ENCODE measurements at regions not wholly inside any gene's neighbourhood (a gene's known extent, or its start where the extent isn't known, plus 50 kb on each side); places are given as distances from the start of the nearest gene placed in this dataset.

DNA sequence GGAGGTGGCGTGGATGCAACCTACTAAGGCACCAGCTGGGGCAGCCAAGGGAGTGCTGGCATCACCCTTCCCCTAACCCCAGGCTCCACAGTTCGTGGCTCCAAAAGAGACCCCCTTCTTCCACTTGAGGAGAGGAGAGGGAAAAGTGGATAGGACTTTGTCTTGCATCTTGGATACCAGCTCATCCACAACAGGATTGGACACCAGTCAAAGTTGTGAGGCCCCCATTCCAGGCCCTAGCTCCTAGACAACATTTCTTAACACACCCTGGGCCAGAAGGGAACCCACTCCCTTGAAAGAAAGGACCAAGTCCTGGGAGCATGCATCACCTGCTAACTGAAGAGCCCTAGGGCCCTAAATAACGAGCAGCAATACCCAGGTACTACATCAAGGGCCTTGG is 372.6 kb upstream of the PLXNA2 start:
- TF ChIP-seq POLR2A (IDR thresholded peaks at IDR 0.05) (no peak), POLR2AphosphoS5 (IDR thresholded peaks at IDR 0.05) (no peak), EP300 (IDR thresholded peaks at IDR 0.05; ENCODE audit: low read depth) (no peak)
- TF ChIP-seq, protein P1, sequence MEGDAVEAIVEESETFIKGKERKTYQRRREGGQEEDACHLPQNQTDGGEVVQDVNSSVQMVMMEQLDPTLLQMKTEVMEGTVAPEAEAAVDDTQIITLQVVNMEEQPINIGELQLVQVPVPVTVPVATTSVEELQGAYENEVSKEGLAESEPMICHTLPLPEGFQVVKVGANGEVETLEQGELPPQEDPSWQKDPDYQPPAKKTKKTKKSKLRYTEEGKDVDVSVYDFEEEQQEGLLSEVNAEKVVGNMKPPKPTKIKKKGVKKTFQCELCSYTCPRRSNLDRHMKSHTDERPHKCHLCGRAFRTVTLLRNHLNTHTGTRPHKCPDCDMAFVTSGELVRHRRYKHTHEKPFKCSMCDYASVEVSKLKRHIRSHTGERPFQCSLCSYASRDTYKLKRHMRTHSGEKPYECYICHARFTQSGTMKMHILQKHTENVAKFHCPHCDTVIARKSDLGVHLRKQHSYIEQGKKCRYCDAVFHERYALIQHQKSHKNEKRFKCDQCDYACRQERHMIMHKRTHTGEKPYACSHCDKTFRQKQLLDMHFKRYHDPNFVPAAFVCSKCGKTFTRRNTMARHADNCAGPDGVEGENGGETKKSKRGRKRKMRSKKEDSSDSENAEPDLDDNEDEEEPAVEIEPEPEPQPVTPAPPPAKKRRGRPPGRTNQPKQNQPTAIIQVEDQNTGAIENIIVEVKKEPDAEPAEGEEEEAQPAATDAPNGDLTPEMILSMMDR (IDR thresholded peaks at IDR 0.05) = no peak
